ENCODE measurements at regions not wholly inside any gene's neighbourhood (a gene's known extent, or its start where the extent isn't known, plus 50 kb on each side); places are given as distances from the start of the nearest gene placed in this dataset.

- no peak for TF ChIP-seq CTCF (IDR thresholded peaks at IDR 0.05)
- no peak for TF ChIP-seq POLR2A (IDR thresholded peaks at IDR 0.05)
Measured at GRCh38 chr4:170884969-170885570, 795.3 kb upstream of the AADAT start.

Data from esophagus squamous epithelium (tissue), 4 donors.